ENCODE measurements at regions not wholly inside any gene's neighbourhood (a gene's known extent, or its start where the extent isn't known, plus 50 kb on each side); places are given as distances from the start of the nearest gene placed in this dataset.

DNA sequence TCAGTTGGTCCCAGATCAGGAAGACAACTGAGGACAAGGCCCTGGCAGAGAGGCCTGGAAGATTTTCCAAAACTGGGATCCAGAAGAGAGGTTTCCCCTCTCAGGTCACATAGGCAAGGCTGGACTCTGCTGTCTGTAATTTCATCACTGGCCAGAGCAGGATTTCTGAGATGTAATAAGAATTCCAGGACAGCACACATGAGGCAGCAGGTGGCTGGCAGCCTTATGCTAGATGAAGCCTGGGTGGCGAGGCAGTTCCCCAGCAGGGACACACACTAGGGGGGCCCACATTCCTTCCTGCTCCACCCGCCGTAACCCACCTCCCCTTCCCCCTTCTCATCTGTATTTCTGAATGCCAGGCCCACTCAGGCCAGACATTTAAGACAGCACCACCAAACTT is 98.6 kb downstream of the HNRNPLL start:
- no peak overlapping the region for H3K4me3 ChIP-seq (ENCODE audit: low read depth, poor library complexity, severe bottlenecking)
- 88 to 95% methylated on average over 3 of the region's 3 CpGs for WGBS, 2 donors
- TF ChIP-seq, protein P1, sequence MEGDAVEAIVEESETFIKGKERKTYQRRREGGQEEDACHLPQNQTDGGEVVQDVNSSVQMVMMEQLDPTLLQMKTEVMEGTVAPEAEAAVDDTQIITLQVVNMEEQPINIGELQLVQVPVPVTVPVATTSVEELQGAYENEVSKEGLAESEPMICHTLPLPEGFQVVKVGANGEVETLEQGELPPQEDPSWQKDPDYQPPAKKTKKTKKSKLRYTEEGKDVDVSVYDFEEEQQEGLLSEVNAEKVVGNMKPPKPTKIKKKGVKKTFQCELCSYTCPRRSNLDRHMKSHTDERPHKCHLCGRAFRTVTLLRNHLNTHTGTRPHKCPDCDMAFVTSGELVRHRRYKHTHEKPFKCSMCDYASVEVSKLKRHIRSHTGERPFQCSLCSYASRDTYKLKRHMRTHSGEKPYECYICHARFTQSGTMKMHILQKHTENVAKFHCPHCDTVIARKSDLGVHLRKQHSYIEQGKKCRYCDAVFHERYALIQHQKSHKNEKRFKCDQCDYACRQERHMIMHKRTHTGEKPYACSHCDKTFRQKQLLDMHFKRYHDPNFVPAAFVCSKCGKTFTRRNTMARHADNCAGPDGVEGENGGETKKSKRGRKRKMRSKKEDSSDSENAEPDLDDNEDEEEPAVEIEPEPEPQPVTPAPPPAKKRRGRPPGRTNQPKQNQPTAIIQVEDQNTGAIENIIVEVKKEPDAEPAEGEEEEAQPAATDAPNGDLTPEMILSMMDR (IDR thresholded peaks at IDR 0.05) = no peak
- TF ChIP-seq POLR2A (IDR thresholded peaks at IDR 0.05) = no peak
- intact Hi-C loops (cut with DNase I; ENCODE audit: low total_unique reads) = no loop called here
- no peak for DNase-seq (ENCODE audit: low spot score in 2 of 2)

DNA sequence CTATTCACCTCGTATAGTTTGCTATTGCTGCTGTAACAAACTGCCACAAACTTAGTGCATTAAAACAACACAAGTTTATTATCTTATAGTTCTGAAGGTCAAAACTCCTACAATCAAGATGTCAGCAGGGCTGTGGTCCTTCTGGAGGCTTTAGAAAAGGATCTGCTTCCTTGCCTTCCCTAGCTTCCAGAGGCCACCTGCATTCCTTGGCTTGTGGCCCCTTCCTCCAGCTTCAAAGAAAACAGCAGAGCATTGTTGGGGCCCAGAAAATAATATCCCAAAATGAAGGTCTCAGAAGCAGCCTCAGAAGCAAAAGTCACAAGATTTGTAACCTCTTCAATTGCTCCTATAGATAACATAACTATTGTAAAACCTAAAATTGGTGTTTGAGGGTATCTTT is 100.6 kb downstream of the HNRNPLL start:
- no peak overlapping the region for H3K4me3 ChIP-seq (ENCODE audit: low read depth, poor library complexity, severe bottlenecking)
- no peak for TF ChIP-seq POLR2A (IDR thresholded peaks at IDR 0.05)
- TF ChIP-seq, protein P1 (IDR thresholded peaks at IDR 0.05) = no peak
- intact Hi-C loops (cut with DNase I; ENCODE audit: low total_unique reads) = no loop called here
- DNase-seq (ENCODE audit: low spot score in 2 of 2) = no peak
- WGBS, 2 donors = 87 to 89% methylated on average over 1 of the region's 1 CpG

DNA sequence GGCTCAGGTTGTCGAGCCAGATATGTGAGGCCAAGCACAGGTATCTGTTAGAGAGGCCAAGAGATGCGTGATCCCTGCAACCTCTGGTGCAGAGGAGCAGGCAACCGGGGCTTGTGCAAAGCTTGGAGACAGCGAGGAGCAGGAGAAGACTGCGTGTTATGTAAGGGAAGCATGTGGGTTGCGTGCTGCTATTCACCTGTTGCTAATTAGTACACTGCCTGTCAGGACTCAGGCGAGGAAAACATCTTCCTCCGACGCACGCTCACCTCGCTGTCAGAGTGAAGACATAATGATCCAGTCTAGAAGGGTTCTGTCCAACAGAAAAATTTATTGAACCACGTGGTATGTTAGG is 102.5 kb downstream of the HNRNPLL start:
- 36 to 38% methylated on average over 12 of the region's 12 CpGs for WGBS, 2 donors
- H3K4me3 ChIP-seq (ENCODE audit: low read depth, poor library complexity, severe bottlenecking) = no peak overlapping the region
- TF ChIP-seq, protein P1 (IDR thresholded peaks at IDR 0.05) = no peak
- TF ChIP-seq POLR2A (IDR thresholded peaks at IDR 0.05) = no peak
- intact Hi-C loops (cut with DNase I; ENCODE audit: low total_unique reads) = no loop called here
- DNase-seq (ENCODE audit: low spot score in 2 of 2) = no peak

DNA sequence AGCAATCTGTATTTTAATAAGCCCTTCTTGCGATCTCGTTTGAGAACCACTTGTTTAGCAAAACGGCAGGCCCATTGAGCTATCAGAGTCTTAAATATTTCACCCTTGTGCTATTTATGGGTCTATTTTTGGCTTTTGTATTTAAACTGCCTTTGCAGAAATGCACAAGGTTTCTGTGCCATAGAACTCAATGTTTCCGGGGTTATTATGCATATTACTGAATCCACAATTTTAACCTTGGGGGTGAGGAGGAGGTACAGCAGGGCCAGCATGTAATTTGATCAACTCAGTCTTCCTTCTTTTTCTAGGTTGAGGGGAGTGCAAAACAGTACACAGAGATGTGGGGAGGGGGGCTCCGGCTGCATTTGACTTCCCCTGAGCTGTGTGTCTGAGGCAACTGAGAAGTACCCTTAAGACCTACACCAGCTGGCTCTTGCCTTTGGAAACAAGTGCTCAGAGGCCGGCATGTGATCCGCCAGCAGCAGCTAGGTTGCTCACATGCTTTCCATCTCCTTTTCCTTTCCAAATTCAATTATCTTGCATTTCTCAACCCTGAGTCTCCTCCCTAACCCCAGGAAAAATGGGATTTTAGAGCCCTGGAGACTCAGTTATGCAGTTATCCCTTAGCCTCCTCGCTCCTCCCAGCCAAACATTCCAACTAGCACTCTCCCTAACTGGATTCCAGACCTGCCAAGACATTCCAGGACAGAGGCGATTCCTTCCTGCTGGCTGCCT is 103.0 kb downstream of the HNRNPLL start:
- TF ChIP-seq, protein P1 (IDR thresholded peaks at IDR 0.05) = no peak
- TF ChIP-seq POLR2A (IDR thresholded peaks at IDR 0.05) = no peak
- DNase-seq (ENCODE audit: low spot score in 2 of 2) = no peak
- H3K4me3 ChIP-seq (ENCODE audit: low read depth, poor library complexity, severe bottlenecking) = no peak overlapping the region
- 32 to 46% methylated on average over 9 of the region's 9 CpGs for WGBS, 2 donors
- intact Hi-C loops (cut with DNase I; ENCODE audit: low total_unique reads) = no loop called here

DNA sequence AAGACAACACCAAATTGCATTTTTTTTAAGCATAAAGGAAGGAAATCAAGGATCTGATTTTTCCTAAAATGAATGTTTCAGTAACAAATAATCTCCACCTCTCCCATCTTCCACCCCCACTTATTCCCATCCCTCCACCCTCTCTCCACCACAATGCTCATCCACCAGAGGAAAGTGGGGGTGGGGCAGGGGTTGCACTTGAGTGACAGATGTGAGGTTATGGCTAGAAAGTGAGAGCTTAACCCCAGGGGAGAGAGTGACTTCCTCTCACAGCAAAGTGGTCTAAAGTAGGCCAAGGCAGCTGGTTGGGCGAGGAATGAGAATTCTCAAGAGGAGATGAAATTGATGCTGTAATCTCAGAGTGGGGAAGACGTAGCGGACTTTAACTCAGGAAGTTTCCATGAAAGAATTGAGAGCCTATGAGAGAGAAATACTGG is 104.7 kb downstream of the HNRNPLL start:
- H3K4me3 ChIP-seq (ENCODE audit: low read depth, poor library complexity, severe bottlenecking) = no peak overlapping the region
- intact Hi-C loops (cut with DNase I; ENCODE audit: low total_unique reads) = no loop called here
- WGBS, 2 donors = 83 to 86% methylated on average over 3 of the region's 3 CpGs
- TF ChIP-seq POLR2A (IDR thresholded peaks at IDR 0.05) = no peak
- TF ChIP-seq, protein P1 (IDR thresholded peaks at IDR 0.05) = no peak
- DNase-seq (ENCODE audit: low spot score in 2 of 2) = no peak

DNA sequence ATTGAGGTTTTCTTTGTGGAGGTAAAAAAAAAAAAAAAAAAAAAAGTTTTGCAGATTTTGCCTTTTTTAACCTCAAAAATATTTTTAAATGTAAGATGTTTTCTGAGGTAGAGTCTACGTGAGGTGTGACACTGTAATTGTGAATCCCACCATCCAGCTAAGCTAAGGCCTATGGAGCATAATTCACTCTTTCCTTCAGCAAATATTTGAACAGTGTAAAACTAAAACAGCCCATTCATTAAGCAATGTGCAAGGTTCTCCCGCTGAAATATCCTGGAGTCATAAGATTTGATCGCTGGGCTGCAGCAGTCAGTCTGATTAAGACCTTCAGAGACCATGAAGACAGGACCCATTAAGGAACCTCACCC is 105.1 kb downstream of the HNRNPLL start:
- intact Hi-C loops (cut with DNase I; ENCODE audit: low total_unique reads) = no loop called here
- H3K4me3 ChIP-seq (ENCODE audit: low read depth, poor library complexity, severe bottlenecking) = no peak overlapping the region
- 91 to 95% methylated on average over 3 of the region's 3 CpGs for WGBS, 2 donors
- DNase-seq (ENCODE audit: low spot score in 2 of 2) = no peak
- TF ChIP-seq POLR2A (IDR thresholded peaks at IDR 0.05) = no peak
- TF ChIP-seq, protein P1 (IDR thresholded peaks at IDR 0.05) = no peak

Data from lower leg skin (tissue), 4 donors.